RWPE1 (cell line): ENCODE measurements at regions not wholly inside any gene's neighbourhood (a gene's known extent, or its start where the extent isn't known, plus 50 kb on each side); places are given as distances from the start of the nearest gene placed in this dataset.

Source experiments
- CTCF ChIA-PET: fragments of 350-600 bp; sonication (Branson Sonifier 250); formaldehyde crosslinking; extraction: SDS; loops from one replicate; lab custom pipeline; 2021; lab: Yijun Ruan, JAX
- POLR2A ChIA-PET: fragments of 400-600 bp; formaldehyde crosslinking; extraction: SDS; loops from one replicate; lab custom pipeline; 2020; ENCODE audit warnings: antibody characterized with exemption; ENCODE audit not compliant: low non-redundant PET; lab: Yijun Ruan, JAX
- DNase-seq: peaks from one replicate; pipeline ENCODE4 v3.0.0; 2012; ENCODE audit warnings: low spot score
- H3K27ac ChIP-seq: fragments of 450-650 bp; 2 replicates; pipeline ENCODE4 v1.5.1; 2017
- TF ChIP-seq, protein P1 (sequence below): fragments of 450-650 bp; conservative IDR thresholded peaks from 2 replicates; pipeline ENCODE4 v1.5.1; 2017; ENCODE audit warnings: low read depth, mild to moderate bottlenecking

- no peak for DNase-seq
- ChIA-PET POLR2A (no interaction called here), CTCF (no interaction called here)
- TF ChIP-seq, protein P1, sequence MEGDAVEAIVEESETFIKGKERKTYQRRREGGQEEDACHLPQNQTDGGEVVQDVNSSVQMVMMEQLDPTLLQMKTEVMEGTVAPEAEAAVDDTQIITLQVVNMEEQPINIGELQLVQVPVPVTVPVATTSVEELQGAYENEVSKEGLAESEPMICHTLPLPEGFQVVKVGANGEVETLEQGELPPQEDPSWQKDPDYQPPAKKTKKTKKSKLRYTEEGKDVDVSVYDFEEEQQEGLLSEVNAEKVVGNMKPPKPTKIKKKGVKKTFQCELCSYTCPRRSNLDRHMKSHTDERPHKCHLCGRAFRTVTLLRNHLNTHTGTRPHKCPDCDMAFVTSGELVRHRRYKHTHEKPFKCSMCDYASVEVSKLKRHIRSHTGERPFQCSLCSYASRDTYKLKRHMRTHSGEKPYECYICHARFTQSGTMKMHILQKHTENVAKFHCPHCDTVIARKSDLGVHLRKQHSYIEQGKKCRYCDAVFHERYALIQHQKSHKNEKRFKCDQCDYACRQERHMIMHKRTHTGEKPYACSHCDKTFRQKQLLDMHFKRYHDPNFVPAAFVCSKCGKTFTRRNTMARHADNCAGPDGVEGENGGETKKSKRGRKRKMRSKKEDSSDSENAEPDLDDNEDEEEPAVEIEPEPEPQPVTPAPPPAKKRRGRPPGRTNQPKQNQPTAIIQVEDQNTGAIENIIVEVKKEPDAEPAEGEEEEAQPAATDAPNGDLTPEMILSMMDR = no peak
- no peak overlapping the region for H3K27ac ChIP-seq
Measured at GRCh38 chr2:59734743-59735142, 818.7 kb downstream of the BCL11A start.

- DNase-seq = no peak
- TF ChIP-seq, protein P1 = no peak
- POLR2A ChIA-PET = no interaction called here
- H3K27ac ChIP-seq = no peak overlapping the region
- CTCF ChIA-PET = interaction anchor here (0.6 kb wide), 1 partner anchor 940 kb away, joined by 4 read pairs; no protein-coding TSS in a partner anchor
Measured at GRCh38 chr2:59733970-59734369, 819.5 kb downstream of the BCL11A start.

DNA sequence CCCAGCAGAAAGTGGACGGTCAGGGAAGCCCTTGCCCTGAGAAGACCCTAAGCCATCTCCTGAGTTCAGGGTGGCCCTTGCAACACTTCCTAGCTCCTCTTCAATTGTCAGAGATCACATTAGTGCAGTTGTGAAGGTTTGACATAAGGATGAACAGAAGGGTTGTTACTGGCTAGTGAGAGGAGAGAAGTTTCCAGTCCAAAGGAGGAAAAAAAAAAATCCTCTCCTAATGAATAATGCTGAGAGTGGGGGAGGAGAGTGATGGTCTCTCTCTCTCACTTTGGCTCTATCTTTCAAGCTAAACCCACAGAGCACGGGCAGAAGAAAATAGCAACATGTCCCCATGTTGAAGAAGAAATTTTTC, 819.9 kb downstream of the BCL11A start:
- POLR2A ChIA-PET = no interaction called here

GRCh38 chr2:59732871-59733566, 820.4 kb downstream of the BCL11A start:
- TF ChIP-seq, protein P1 = no peak
- CTCF ChIA-PET = no interaction called here

More for the DNA sequence above, 819.9 kb downstream of the BCL11A start:
- H3K27ac ChIP-seq = no peak overlapping the region
- CTCF ChIA-PET = no interaction called here
- DNase-seq = no peak
- TF ChIP-seq, protein P1 = no peak

GRCh38 chr2:59727121-59727590, 826.3 kb downstream of the BCL11A start:
- TF ChIP-seq, protein P1 = no peak
- no peak overlapping the region for H3K27ac ChIP-seq
- ChIA-PET CTCF (interaction anchor here (0.9 kb wide), 1 partner anchor 143 kb away, joined by 3 read pairs; no protein-coding TSS in a partner anchor), POLR2A (no interaction called here)
- DNase-seq = no peak

More at GRCh38 chr2:59732871-59733566, 820.4 kb downstream of the BCL11A start:
- no peak for DNase-seq
- POLR2A ChIA-PET = no interaction called here
- H3K27ac ChIP-seq = no peak overlapping the region

- no peak for DNase-seq
- TF ChIP-seq, protein P1 = no peak
- ChIA-PET POLR2A (no interaction called here), CTCF (interaction anchor here (0.9 kb wide), 1 partner anchor 143 kb away, joined by 3 read pairs; no protein-coding TSS in a partner anchor)
- no peak overlapping the region for H3K27ac ChIP-seq
Measured at GRCh38 chr2:59726228-59727120, 827.0 kb downstream of the BCL11A start.
